ENCODE measurements at regions not wholly inside any gene's neighbourhood (a gene's known extent, or its start where the extent isn't known, plus 50 kb on each side); places are given as distances from the start of the nearest gene placed in this dataset.

DNA sequence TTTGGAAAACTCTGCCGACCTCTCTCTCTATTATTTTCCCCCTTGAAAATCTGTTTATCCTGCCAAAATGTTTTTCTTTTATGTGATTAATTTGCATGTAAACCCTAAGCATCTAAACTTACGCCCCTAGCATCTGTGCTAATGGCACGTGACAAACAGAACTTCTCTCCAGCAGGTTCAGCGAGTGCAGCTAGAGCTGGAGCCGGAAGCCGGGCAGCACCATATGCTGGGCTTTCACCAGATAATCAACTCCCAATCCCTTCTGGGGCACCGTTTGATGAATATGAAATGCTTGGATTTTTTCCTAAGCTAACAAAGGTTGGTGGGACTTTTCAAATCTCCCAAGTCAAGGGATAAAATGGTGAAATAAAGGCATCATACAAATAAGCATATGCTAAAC lies 667.5 kb upstream of the TMEM132C start:
- no peak for TF ChIP-seq SPI1 (IDR thresholded peaks at IDR 0.05; ENCODE audit: borderline replicate concordance, low read depth)
- TF ChIP-seq POLR2AphosphoS5 (IDR thresholded peaks at IDR 0.05; ENCODE audit: low read depth): no peak
- TF ChIP-seq CTCF (IDR thresholded peaks at IDR 0.05; ENCODE audit: insufficient read depth, low read length): no peak
- no peak for TF ChIP-seq GABPA (IDR thresholded peaks at IDR 0.05; ENCODE audit: low read depth)
- Histone ChIP-seq H3K4me3 (replicated peaks; ENCODE audit: insufficient read depth, low read length) (no peak overlapping the region), H3K27ac (replicated peaks) (no peak overlapping the region), H3K27me3 (ENCODE audit: insufficient read depth, poor library complexity, severe bottlenecking) (no peaks in the 10 kb centered on the region)
- no peak for DNase-seq (ENCODE audit: low read depth in 1 of 2, low spot score in 1 of 2)

DNA sequence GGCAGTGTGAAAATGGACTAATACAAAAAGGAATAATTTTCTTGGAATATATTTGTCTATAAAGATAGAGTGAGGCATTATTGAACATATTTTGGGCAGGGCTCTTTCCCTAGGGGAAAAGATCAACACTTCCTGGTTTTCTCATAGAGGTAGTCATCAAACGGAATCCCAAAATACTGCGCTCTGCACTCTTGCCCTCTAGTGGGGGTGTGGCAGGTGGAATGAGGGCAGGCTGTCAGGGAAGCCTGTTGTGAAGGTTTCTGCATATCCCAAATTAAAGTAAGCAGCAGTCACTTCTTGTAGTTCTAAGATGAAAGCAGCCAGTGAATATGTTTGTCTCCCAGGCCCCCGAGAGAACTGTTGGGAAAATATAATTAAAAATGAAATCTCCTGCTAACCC lies 666.8 kb upstream of the TMEM132C start:
- no peak overlapping the region for H3K4me3 ChIP-seq (replicated peaks; ENCODE audit: insufficient read depth, low read length)
- TF ChIP-seq POLR2AphosphoS5 (IDR thresholded peaks at IDR 0.05; ENCODE audit: low read depth) (no peak), CTCF (IDR thresholded peaks at IDR 0.05; ENCODE audit: insufficient read depth, low read length) (no peak), GABPA (IDR thresholded peaks at IDR 0.05; ENCODE audit: low read depth) (no peak), SPI1 (IDR thresholded peaks at IDR 0.05; ENCODE audit: borderline replicate concordance, low read depth) (no peak)
- TF ChIP-seq, protein P1, sequence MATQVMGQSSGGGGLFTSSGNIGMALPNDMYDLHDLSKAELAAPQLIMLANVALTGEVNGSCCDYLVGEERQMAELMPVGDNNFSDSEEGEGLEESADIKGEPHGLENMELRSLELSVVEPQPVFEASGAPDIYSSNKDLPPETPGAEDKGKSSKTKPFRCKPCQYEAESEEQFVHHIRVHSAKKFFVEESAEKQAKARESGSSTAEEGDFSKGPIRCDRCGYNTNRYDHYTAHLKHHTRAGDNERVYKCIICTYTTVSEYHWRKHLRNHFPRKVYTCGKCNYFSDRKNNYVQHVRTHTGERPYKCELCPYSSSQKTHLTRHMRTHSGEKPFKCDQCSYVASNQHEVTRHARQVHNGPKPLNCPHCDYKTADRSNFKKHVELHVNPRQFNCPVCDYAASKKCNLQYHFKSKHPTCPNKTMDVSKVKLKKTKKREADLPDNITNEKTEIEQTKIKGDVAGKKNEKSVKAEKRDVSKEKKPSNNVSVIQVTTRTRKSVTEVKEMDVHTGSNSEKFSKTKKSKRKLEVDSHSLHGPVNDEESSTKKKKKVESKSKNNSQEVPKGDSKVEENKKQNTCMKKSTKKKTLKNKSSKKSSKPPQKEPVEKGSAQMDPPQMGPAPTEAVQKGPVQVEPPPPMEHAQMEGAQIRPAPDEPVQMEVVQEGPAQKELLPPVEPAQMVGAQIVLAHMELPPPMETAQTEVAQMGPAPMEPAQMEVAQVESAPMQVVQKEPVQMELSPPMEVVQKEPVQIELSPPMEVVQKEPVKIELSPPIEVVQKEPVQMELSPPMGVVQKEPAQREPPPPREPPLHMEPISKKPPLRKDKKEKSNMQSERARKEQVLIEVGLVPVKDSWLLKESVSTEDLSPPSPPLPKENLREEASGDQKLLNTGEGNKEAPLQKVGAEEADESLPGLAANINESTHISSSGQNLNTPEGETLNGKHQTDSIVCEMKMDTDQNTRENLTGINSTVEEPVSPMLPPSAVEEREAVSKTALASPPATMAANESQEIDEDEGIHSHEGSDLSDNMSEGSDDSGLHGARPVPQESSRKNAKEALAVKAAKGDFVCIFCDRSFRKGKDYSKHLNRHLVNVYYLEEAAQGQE (IDR thresholded peaks at IDR 0.05; ENCODE audit: insufficient replicate concordance, low read depth): no peak
- no peak for DNase-seq (ENCODE audit: low read depth in 1 of 2, low spot score in 1 of 2)
- H3K27ac ChIP-seq (replicated peaks): no peak overlapping the region
- no peaks in the 10 kb centered on the region for H3K27me3 ChIP-seq (ENCODE audit: insufficient read depth, poor library complexity, severe bottlenecking)

DNA sequence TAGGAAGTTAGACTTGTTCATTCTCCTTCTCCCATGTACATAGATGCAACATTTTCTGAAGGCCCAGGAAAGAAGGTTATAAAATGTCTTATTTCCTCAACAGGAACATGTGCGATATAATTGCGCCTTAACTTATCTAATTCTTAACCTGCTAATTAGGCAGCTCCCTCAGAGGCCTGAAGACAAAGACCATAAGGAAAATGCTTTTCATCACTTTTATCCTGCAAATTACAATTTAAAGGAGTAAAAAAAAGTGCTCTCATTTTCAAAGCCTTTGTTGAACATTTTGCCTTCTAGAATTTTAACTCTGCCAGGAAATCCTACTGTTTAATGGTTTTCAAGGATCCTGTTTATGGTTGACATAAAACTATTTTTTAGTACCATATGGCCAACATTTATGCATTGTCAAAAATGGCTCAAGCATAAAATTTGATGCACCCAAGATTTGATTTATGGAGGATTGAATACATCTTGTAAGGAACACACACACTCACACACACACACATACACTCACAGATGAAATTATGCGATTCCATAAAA lies 660.4 kb upstream of the TMEM132C start:
- H3K27me3 ChIP-seq (ENCODE audit: insufficient read depth, poor library complexity, severe bottlenecking): no peaks in the 10 kb centered on the region
- TF ChIP-seq CTCF (IDR thresholded peaks at IDR 0.05; ENCODE audit: insufficient read depth, low read length): no peak
- TF ChIP-seq, protein P1 (IDR thresholded peaks at IDR 0.05; ENCODE audit: insufficient replicate concordance, low read depth): no peak
- TF ChIP-seq POLR2AphosphoS5 (IDR thresholded peaks at IDR 0.05; ENCODE audit: low read depth): no peak
- TF ChIP-seq SPI1 (IDR thresholded peaks at IDR 0.05; ENCODE audit: borderline replicate concordance, low read depth): no peak
- TF ChIP-seq GABPA (IDR thresholded peaks at IDR 0.05; ENCODE audit: low read depth): no peak
- no peak for DNase-seq (ENCODE audit: low read depth in 1 of 2, low spot score in 1 of 2)
- H3K4me3 ChIP-seq (replicated peaks; ENCODE audit: insufficient read depth, low read length): no peak overlapping the region
- H3K27ac ChIP-seq (replicated peaks): no peak overlapping the region

DNA sequence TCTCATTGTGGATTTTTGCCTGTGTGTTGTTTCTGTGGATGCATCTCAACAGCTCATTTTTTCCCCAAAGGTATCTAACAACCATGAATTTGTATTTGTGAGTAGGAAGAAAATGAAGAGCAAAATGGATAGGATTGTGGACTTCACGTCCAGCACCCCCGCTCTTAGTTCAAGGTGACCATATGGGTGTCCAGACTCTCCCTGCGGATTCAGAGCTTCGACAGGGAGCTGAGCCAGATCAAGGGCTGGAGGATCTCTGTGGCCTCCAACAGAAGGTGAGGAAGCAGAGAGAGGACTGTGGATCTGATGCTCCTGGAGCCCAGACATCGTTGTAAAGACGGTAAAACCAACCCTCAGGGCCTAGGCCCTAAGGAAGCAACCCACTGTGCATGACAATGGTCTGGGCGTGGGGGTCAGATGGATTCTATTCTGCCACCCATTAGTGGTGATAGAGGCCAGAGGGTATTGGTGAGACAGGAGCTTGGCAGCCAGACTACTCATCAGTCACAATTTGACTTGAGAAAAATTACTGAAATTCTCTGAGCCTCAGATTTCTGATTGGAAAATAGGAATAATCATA lies 659.7 kb upstream of the TMEM132C start:
- H3K4me3 ChIP-seq (replicated peaks; ENCODE audit: insufficient read depth, low read length): no peak overlapping the region
- no peak for DNase-seq (ENCODE audit: low read depth in 1 of 2, low spot score in 1 of 2)
- H3K27me3 ChIP-seq (ENCODE audit: insufficient read depth, poor library complexity, severe bottlenecking): no peaks in the 10 kb centered on the region
- TF ChIP-seq GABPA (IDR thresholded peaks at IDR 0.05; ENCODE audit: low read depth) (no peak), CTCF (IDR thresholded peaks at IDR 0.05; ENCODE audit: insufficient read depth, low read length) (no peak), POLR2AphosphoS5 (IDR thresholded peaks at IDR 0.05; ENCODE audit: low read depth) (no peak), SPI1 (IDR thresholded peaks at IDR 0.05; ENCODE audit: borderline replicate concordance, low read depth) (no peak)
- TF ChIP-seq, protein P1 (IDR thresholded peaks at IDR 0.05; ENCODE audit: insufficient replicate concordance, low read depth): no peak
- H3K27ac ChIP-seq (replicated peaks): no peak overlapping the region

All from HL-60 (cell line).